Stomach (tissue), 8 donors: ENCODE measurements at regions not wholly inside any gene's neighbourhood (a gene's known extent, or its start where the extent isn't known, plus 50 kb on each side); places are given as distances from the start of the nearest gene placed in this dataset.

Source experiments
- DNase-seq, 2 donors: peaks; one replicate each; pipeline versions ENCODE4 v3.0.0 to v3.0.0-alpha.2; 2013 to 2019
- H3K27ac ChIP-seq, 5 donors: fragments of 200-600 bp in 4 of 5; sonication (generic) in 4 of 5; one replicate each; pipeline ENCODE4 v1.5.1; 2013 to 2019; ENCODE audit warnings: mild to moderate bottlenecking in 1 of 5, moderate library complexity in 1 of 5
- H3K27me3 ChIP-seq, 3 donors: fragments of 200-600 bp; sonication (generic); one replicate each; pipeline ENCODE4 v1.5.1; 2017 to 2019; ENCODE audit warnings: mixed run types in 1 of 3
- H3K36me3 ChIP-seq, 4 donors: fragments of 200-600 bp; sonication (generic); 1 replicate in 3 of 4; 2 replicates in 1 of 4; pipeline ENCODE4 v1.5.1; 2016 to 2019
- H3K4me1 ChIP-seq, 4 donors: fragments of 200-600 bp; sonication (generic); one replicate each; pipeline ENCODE4 v1.5.1; 2016 to 2019
- H3K4me3 ChIP-seq, 4 donors: fragments of 200-600 bp; sonication (generic) in 3 of 4; one replicate each; pipeline ENCODE4 v1.5.1; 2016 to 2019; ENCODE audit warnings: mild to moderate bottlenecking in 1 of 4
- H3K9me3 ChIP-seq, 4 donors: fragments of 200-600 bp; sonication (generic); one replicate each; pipeline ENCODE4 v1.5.1; 2016 to 2019
- CTCF ChIP-seq, 7 experiments: fragments of 450-650 bp in 4 of 7; fragments of 200-600 bp in 3 of 7; sonication (generic) in 3 of 7; IDR thresholded peaks; one replicate each; pipeline ENCODE4 v1.5.1; 2016 to 2019; ENCODE audit warnings: antibody characterized with exemption in 7 of 7, control low read depth in 2 of 7, mild to moderate bottlenecking in 1 of 7
- EP300 ChIP-seq: sonication (generic); formaldehyde crosslinking; IDR thresholded peaks from one replicate; pipeline ENCODE4 v1.6.1; 2017; ENCODE audit warnings: antibody characterized with exemption
- POLR2A ChIP-seq, 4 donors: fragments of 450-650 bp; IDR thresholded peaks; one replicate each; pipeline ENCODE4 v1.6.1; 2016; ENCODE audit warnings: antibody characterized with exemption in 4 of 4, control low read depth in 2 of 4, mild to moderate bottlenecking in 1 of 4, moderate library complexity in 1 of 4
- POLR2AphosphoS5 ChIP-seq, 3 donors: sonication (generic); formaldehyde crosslinking; IDR thresholded peaks; one replicate each; pipeline ENCODE4 v1.6.1; 2016; ENCODE audit warnings: antibody characterized with exemption in 3 of 3
- WGBS, 5 donors: extraction: QIAGEN DNeasy Blood & Tissue Kit in 3 of 5; methylation state at CpG; one replicate each; pipeline versions ENCODE4 v1.1.5 to v1.1.7; 2013 to 2018; 5-methylcytosine and 5-hydroxymethylcytosine counted together
- intact Hi-C: fragments of 100-400 bp; cut with DNase I; formaldehyde crosslinking; loops from one replicate; pipeline ENCODE4 v1.15.1; 2023; ENCODE audit warnings: low total_unique reads
- donor health status: healthy with polysubstance abuse.
- donor health status: Bipolar disorder and iron deficiency.
- donor health status: healthy.

- intact Hi-C loops = no loop called here
- no peak for TF ChIP-seq POLR2AphosphoS5 (IDR thresholded peaks at IDR 0.05)
- no peak for TF ChIP-seq EP300
- no peak for TF ChIP-seq CTCF (IDR thresholded peaks at IDR 0.05)
- TF ChIP-seq POLR2A (IDR thresholded peaks at IDR 0.05) = no peak
- H3K27me3 ChIP-seq = no peaks in the 10 kb centered on the region
- DNase-seq = no peak
- H3K4me1 ChIP-seq = no peaks in the 10 kb centered on the region
- H3K4me3 ChIP-seq = no peak overlapping the region
- H3K9me3 ChIP-seq = peaks cover 0 to 6% (median 2%) of the 10 kb centered on the region in 4 donors
- 21 to 51% (median 38%) methylated on average over 2 of the region's 2 CpGs for WGBS, 5 donors
- H3K27ac ChIP-seq = no peak overlapping the region
- no peaks in the 10 kb centered on the region for H3K36me3 ChIP-seq
These were observed 155.1 kb downstream of the ANXA5 start for GRCh38 chr4:121541696-121542095.

GRCh38 chr4:121535351-121535750 lies 154.5 kb upstream of the QRFPR start:
- Histone ChIP-seq H3K27ac (no peak overlapping the region), H3K4me3 (no peak overlapping the region), H3K4me1 (no peaks in the 10 kb centered on the region), H3K27me3 (no peaks in the 10 kb centered on the region), H3K36me3 (no peaks in the 10 kb centered on the region), H3K9me3 (no peaks in the 10 kb centered on the region)
- intact Hi-C loops = no loop called here
- TF ChIP-seq EP300 (no peak), CTCF (IDR thresholded peaks at IDR 0.05) (no peak), POLR2A (IDR thresholded peaks at IDR 0.05) (no peak), POLR2AphosphoS5 (IDR thresholded peaks at IDR 0.05) (no peak)
- no peak for DNase-seq

GRCh38 chr4:121534187-121534586 lies 153.4 kb upstream of the QRFPR start:
- intact Hi-C loops = no loop called here
- TF ChIP-seq POLR2A (IDR thresholded peaks at IDR 0.05) (no peak), POLR2AphosphoS5 (IDR thresholded peaks at IDR 0.05) (no peak), CTCF (IDR thresholded peaks at IDR 0.05) (no peak), EP300 (no peak)
- Histone ChIP-seq H3K27me3 (no peaks in the 10 kb centered on the region), H3K4me3 (no peak overlapping the region), H3K27ac (no peak overlapping the region), H3K9me3 (no peaks in the 10 kb centered on the region), H3K36me3 (no peaks in the 10 kb centered on the region), H3K4me1 (no peaks in the 10 kb centered on the region)
- no peak for DNase-seq
- 67 to 79% (median 73%) methylated on average over 2 of the region's 2 CpGs for WGBS, 5 donors

GRCh38 chr4:121526509-121526908 lies 145.7 kb upstream of the QRFPR start:
- no peaks in the 10 kb centered on the region for H3K36me3 ChIP-seq
- no peaks in the 10 kb centered on the region for H3K9me3 ChIP-seq
- H3K27ac ChIP-seq = no peak overlapping the region
- TF ChIP-seq POLR2AphosphoS5 (IDR thresholded peaks at IDR 0.05) = no peak
- no peak for TF ChIP-seq CTCF (IDR thresholded peaks at IDR 0.05)
- no peak for TF ChIP-seq EP300
- WGBS, 5 donors = 91 to 96% (median 94%) methylated on average over 3 of the region's 3 CpGs
- no peak for DNase-seq
- no peaks in the 10 kb centered on the region for H3K4me1 ChIP-seq
- no peak overlapping the region for H3K4me3 ChIP-seq
- no peaks in the 10 kb centered on the region for H3K27me3 ChIP-seq
- intact Hi-C loops = no loop called here
